A673 (cell line): ENCODE measurements at regions not wholly inside any gene's neighbourhood (a gene's known extent, or its start where the extent isn't known, plus 50 kb on each side); places are given as distances from the start of the nearest gene placed in this dataset.

Source experiments
- BruUV-seq: library from RNA; stranded (reverse); fragments of 400-500 nt; replicated peaks from 2 replicates; lab custom pipeline; 2021; lab: Mats Ljungman, UMichigan
- CTCF ChIA-PET: fragments of 300-600 bp; sonication (Branson Sonifier 250); formaldehyde crosslinking; loops from one replicate; lab custom pipeline; 2022; ENCODE audit warnings: antibody characterized with exemption; lab: Charles Lee
- POLR2A ChIA-PET: fragments of 300-600 bp; sonication (Branson Sonifier 250); formaldehyde crosslinking; loops from one replicate; lab custom pipeline; 2022; ENCODE audit warnings: antibody characterized with exemption; ENCODE audit not compliant: low non-redundant PET; lab: Charles Lee
- DNase-seq: peaks from one replicate; pipeline ENCODE4 v3.0.0-alpha.2; 2015; ENCODE audit warnings: low spot score
- H3K27ac ChIP-seq: fragments of 200-600 bp; sonication (generic); 2 replicates; pipeline ENCODE4 v1.5.1; 2016; ENCODE audit warnings: mixed run types, low read depth, mild to moderate bottlenecking, mixed read lengths, antibody characterized with exemption, low read length; ENCODE audit not compliant: poor library complexity, severe bottlenecking
- H3K27me3 ChIP-seq: fragments of 200-600 bp; sonication (generic); replicated peaks from 2 replicates; pipeline ENCODE4 v1.6.1; 2017; ENCODE audit warnings: mixed run types, low read depth, mild to moderate bottlenecking, mixed read lengths, antibody characterized with exemption, low read length; ENCODE audit not compliant: insufficient read depth, poor library complexity
- H3K36me3 ChIP-seq: fragments of 200-600 bp; sonication (generic); 2 replicates; pipeline ENCODE4 v1.6.1; 2016; ENCODE audit warnings: mixed run types, mild to moderate bottlenecking, mixed read lengths, antibody characterized with exemption, low read length; ENCODE audit not compliant: insufficient read depth, poor library complexity, severe bottlenecking
- H3K4me1 ChIP-seq: fragments of 200-600 bp; sonication (generic); 2 replicates; pipeline ENCODE4 v1.6.1; 2017; ENCODE audit warnings: mixed run types, mild to moderate bottlenecking, mixed read lengths, antibody characterized with exemption, low read length; ENCODE audit not compliant: insufficient read depth, poor library complexity, severe bottlenecking
- H3K4me3 ChIP-seq: fragments of 200-600 bp; sonication (generic); 2 replicates; pipeline ENCODE4 v1.5.1; 2016; ENCODE audit warnings: low read depth, mixed run types, mild to moderate bottlenecking, mixed read lengths, low read length; ENCODE audit not compliant: poor library complexity, severe bottlenecking
- H3K9me3 ChIP-seq: fragments of 200-600 bp; sonication (generic); 2 replicates; pipeline ENCODE4 v1.6.1; 2016; ENCODE audit warnings: mixed run types, low read depth, mild to moderate bottlenecking, mixed read lengths, antibody characterized with exemption, low read length; ENCODE audit not compliant: poor library complexity, severe bottlenecking
- EZH2 ChIP-seq: fragments of 200-600 bp; sonication (generic); IDR thresholded peaks from 2 replicates; pipeline ENCODE4 v1.6.1; 2017; ENCODE audit warnings: borderline replicate concordance, low read depth, mild to moderate bottlenecking, mixed read lengths, antibody characterized with exemption, low read length; ENCODE audit not compliant: poor library complexity, severe bottlenecking
- intact Hi-C: fragments of 100-400 bp; cut with micrococcal nuclease; formaldehyde crosslinking; loops from one replicate; pipeline ENCODE4 v1.10.0; 2022; ENCODE audit not compliant: unreplicated experiment
- TF ChIP-seq, protein P1 (sequence below): fragments of 300-800, 200-600 bp; sonication (generic); conservative IDR thresholded peaks from 2 replicates; pipeline ENCODE4 v1.5.1; 2017; ENCODE audit warnings: low read depth, mild to moderate bottlenecking, antibody characterized with exemption, low read length, moderate library complexity, mixed read lengths

DNA sequence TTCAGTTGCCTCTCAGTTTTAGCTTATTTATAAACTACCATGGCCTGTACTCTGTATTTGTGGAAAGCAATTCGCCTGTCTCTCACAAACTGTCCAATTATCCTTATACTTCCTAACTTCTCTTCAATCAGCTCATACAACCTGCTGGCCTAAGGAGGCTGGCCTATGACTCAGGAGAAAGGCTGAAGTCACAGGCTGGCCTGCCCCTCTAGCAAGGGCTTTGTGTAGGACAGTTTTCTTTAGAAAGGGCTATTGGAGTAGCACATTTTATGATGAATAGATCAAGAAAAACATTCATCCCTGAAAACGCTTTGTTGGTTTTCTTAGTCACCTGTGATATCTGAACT, 988.7 kb upstream of the ARRDC3 start:
- intact Hi-C loops = no loop called here
- DNase-seq = no peak
- BruUV-seq = no TSS peak
- no peaks in the 10 kb centered on the region for H3K36me3 ChIP-seq
- ChIA-PET POLR2A (no interaction called here), CTCF (no interaction called here)
- TF ChIP-seq, protein P1, sequence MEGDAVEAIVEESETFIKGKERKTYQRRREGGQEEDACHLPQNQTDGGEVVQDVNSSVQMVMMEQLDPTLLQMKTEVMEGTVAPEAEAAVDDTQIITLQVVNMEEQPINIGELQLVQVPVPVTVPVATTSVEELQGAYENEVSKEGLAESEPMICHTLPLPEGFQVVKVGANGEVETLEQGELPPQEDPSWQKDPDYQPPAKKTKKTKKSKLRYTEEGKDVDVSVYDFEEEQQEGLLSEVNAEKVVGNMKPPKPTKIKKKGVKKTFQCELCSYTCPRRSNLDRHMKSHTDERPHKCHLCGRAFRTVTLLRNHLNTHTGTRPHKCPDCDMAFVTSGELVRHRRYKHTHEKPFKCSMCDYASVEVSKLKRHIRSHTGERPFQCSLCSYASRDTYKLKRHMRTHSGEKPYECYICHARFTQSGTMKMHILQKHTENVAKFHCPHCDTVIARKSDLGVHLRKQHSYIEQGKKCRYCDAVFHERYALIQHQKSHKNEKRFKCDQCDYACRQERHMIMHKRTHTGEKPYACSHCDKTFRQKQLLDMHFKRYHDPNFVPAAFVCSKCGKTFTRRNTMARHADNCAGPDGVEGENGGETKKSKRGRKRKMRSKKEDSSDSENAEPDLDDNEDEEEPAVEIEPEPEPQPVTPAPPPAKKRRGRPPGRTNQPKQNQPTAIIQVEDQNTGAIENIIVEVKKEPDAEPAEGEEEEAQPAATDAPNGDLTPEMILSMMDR = no peak
- TF ChIP-seq EZH2 = no peak
- no peaks in the 10 kb centered on the region for H3K27me3 ChIP-seq
- H3K4me1 ChIP-seq = no peaks in the 10 kb centered on the region
- H3K27ac ChIP-seq = no peak overlapping the region
- H3K9me3 ChIP-seq = no peaks in the 10 kb centered on the region
- H3K4me3 ChIP-seq = no peak overlapping the region

DNA sequence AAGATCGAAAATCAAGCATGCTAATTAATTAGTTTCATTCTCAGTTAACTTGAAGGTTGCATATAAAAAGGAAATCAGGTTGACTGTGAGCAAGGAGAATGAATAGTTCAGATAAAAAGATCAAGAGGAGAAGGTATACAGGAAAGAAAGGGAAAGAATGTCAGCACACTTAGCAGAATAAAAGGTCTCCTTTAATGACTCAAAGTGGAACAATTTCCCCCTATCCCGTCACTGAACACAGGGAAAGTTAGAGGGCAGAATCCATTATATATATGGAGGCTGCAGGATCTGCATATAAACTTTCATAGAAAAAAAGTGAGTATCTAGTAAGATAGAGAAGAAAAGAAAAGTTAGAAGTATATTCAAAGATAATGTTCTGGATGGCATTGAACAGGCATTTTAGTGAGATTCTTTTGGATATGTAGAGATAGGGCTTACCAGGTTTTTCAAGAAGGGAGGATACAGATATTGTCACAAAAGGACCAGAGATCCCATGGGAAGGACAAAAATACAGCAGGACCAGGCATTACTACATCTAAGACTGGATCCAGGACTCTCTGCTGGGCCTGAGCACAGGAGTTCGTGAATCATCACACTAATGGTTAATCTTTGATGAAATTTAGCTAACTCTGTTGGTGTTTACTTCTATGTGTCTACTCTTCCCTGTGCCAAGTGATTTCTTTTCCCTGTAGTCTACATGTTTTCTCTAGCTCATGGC, 988.2 kb upstream of the ARRDC3 start:
- intact Hi-C loops = no loop called here
- no peak for TF ChIP-seq EZH2
- TF ChIP-seq, protein P1 = no peak
- no peaks in the 10 kb centered on the region for H3K27me3 ChIP-seq
- H3K4me3 ChIP-seq = no peak overlapping the region
- no peak for DNase-seq
- ChIA-PET CTCF (no interaction called here), POLR2A (no interaction called here)
- H3K4me1 ChIP-seq = no peaks in the 10 kb centered on the region
- BruUV-seq = no TSS peak
- H3K27ac ChIP-seq = no peak overlapping the region
- H3K9me3 ChIP-seq = no peaks in the 10 kb centered on the region
- H3K36me3 ChIP-seq = no peaks in the 10 kb centered on the region

DNA sequence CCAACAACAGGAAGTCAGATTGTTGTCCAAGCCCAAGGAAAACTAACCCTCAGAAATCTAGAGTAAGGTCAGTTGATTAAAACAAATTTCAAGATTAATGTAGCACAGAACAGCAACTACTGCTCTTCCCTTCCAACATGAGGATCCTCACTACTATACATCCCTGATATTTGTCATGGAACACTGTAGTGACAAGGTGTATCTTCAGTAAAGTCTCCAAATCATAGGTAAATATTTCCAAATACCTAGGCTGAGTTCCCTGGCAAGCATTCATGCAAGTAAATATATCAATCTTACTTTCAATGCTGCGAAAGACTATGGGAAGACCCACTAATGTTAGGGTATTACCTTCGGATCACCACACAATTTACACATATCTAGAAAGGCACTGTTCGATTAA, 986.9 kb upstream of the ARRDC3 start:
- TF ChIP-seq, protein P1 = no peak
- TF ChIP-seq EZH2 = no peak
- Histone ChIP-seq H3K4me3 (no peak overlapping the region), H3K4me1 (no peaks in the 10 kb centered on the region), H3K27ac (no peak overlapping the region), H3K36me3 (no peaks in the 10 kb centered on the region), H3K27me3 (no peaks in the 10 kb centered on the region), H3K9me3 (no peaks in the 10 kb centered on the region)
- BruUV-seq = no TSS peak
- intact Hi-C loops = no loop called here
- no peak for DNase-seq
- ChIA-PET CTCF (no interaction called here), POLR2A (no interaction called here)
